Lower leg skin (tissue), 3 donors: ENCODE measurements at regions not wholly inside any gene's neighbourhood (a gene's known extent, or its start where the extent isn't known, plus 50 kb on each side); places are given as distances from the start of the nearest gene placed in this dataset.

Source experiments
- CTCF ChIP-seq, 3 donors: fragments of 450-650 bp; IDR thresholded peaks; one replicate each; pipeline ENCODE4 v1.5.1; 2016; ENCODE audit warnings: antibody characterized with exemption in 3 of 3, mild to moderate bottlenecking in 3 of 3, moderate library complexity in 2 of 3
- POLR2A ChIP-seq, 2 donors: fragments of 450-650 bp; IDR thresholded peaks; one replicate each; pipeline ENCODE4 v1.6.1; 2016 to 2017; ENCODE audit warnings: antibody characterized with exemption in 2 of 2, mild to moderate bottlenecking in 1 of 2, moderate library complexity in 1 of 2

DNA sequence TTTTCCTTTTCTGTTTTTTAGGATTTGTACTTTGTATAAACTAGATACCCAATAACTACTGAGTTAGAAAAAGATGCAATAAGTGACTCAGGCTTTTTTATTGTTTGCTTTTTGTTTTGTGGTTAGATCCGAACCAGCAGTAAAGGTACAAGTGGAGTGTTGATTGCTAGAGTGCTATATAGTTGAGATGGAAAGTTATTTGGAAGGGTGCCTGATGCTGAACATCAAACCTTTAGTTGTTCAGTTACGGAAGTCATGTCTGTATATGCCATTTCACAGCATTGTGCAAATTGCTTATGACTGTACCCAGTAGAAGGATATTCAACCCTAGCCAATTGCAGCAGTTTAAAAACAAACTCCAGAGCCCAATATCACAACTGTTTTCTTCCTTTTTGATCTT is 285.1 kb downstream of the MAT2B start:
- TF ChIP-seq CTCF (IDR thresholded peaks at IDR 0.05) (no peak), POLR2A (IDR thresholded peaks at IDR 0.05) (no peak)
